Esophagus (tissue), 2 donors: ENCODE measurements at regions not wholly inside any gene's neighbourhood (a gene's known extent, or its start where the extent isn't known, plus 50 kb on each side); places are given as distances from the start of the nearest gene placed in this dataset.

Source experiments
- H3K27ac ChIP-seq, 2 donors: one replicate each; pipeline ENCODE4 v1.5.1; 2013; ENCODE audit warnings: low read depth in 2 of 2, mild to moderate bottlenecking in 2 of 2, inconsistent platforms in 1 of 2, low read length in 1 of 2, moderate library complexity in 1 of 2
- H3K27me3 ChIP-seq, 2 donors: one replicate each; pipeline ENCODE4 v1.6.1; 2013; ENCODE audit warnings: low read length in 2 of 2, control low read depth in 1 of 2, mild to moderate bottlenecking in 1 of 2; ENCODE audit not compliant: insufficient read depth in 2 of 2, control insufficient read depth in 1 of 2
- H3K36me3 ChIP-seq, 2 donors: one replicate each; pipeline ENCODE4 v1.6.1; 2013; ENCODE audit warnings: low read length in 1 of 2; ENCODE audit not compliant: control insufficient read depth in 2 of 2, insufficient read depth in 2 of 2
- H3K4me1 ChIP-seq, 2 donors: one replicate each; pipeline ENCODE4 v1.6.1; 2013; ENCODE audit warnings: low read length in 1 of 2; ENCODE audit not compliant: control insufficient read depth in 2 of 2, insufficient read depth in 2 of 2
- H3K4me3 ChIP-seq, 2 donors: one replicate each; pipeline ENCODE4 v1.5.1; 2013; ENCODE audit warnings: low read length in 2 of 2, mild to moderate bottlenecking in 2 of 2, low read depth in 1 of 2, moderate library complexity in 1 of 2
- H3K9me3 ChIP-seq, 2 donors: one replicate each; pipeline ENCODE4 v1.6.1; 2013; ENCODE audit warnings: mild to moderate bottlenecking in 2 of 2, low read depth in 1 of 2, low read length in 1 of 2, moderate library complexity in 1 of 2; ENCODE audit not compliant: control insufficient read depth in 2 of 2, insufficient read depth in 1 of 2
- WGBS, 2 donors: extraction: QIAGEN DNeasy Blood & Tissue Kit; methylation state at CpG; one replicate each; pipeline ENCODE4 v1.1.7; 2013; 5-methylcytosine and 5-hydroxymethylcytosine counted together
- donor health status: healthy with polysubstance abuse.
- donor health status: Bipolar disorder and iron deficiency.

DNA sequence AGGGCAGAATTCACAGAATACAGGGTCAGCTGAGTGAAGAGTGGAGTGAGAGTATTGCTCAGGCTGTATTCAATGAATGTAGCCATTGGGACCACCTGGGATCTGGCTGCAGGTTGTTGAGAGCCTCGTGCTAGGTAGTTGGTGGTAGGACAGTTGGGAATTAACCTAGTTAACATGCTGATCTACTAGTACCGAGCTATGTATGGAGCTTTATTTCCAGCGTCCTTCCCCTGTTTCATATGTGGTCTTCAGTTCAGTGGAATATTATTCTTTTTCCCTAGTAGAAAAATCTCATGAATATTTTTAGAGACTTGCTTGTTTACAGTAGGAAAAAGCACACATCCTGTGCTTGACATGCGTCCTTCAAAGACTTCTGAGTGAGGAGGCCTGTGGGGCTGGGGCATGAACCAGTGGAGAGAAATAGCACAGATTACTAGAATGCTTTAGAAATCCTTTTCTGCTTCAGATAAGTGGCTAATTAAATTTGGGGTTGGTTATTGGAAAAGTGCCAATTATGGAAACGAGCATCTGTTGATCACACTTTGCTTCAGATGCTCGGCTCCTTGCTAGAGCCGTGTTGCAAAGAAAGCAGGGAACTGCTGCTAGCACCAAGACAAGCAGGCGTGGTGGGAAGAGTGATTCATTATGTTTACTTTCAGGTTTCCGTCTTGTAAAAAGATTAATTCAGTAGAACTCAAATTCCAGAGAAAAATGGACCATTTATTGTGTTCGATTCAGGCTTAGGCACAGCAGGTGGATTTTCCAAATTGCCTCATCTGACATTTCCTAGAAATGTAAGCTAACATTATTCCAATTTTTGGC lies 53.6 kb downstream of the ARF6 start:
- 27 to 36% methylated on average over 10 of the region's 10 CpGs for WGBS, 2 donors

GRCh38 chr14:49947506-49947905 lies 54.6 kb downstream of the ARF6 start:
- Histone ChIP-seq H3K4me3 (no peak overlapping the region), H3K36me3 (no peaks in the 10 kb centered on the region), H3K27me3 (no peaks in the 10 kb centered on the region), H3K9me3 (no peaks in the 10 kb centered on the region), H3K4me1 (peaks cover 4 to 13% of the 10 kb centered on the region in 2 donors), H3K27ac (peak overlapping the region; percentile 1 to 22)
- WGBS, 2 donors: 83 to 96% methylated on average over 3 of the region's 3 CpGs

More for the DNA sequence above, 53.6 kb downstream of the ARF6 start:
- Histone ChIP-seq H3K4me1 (peaks cover 4 to 14% of the 10 kb centered on the region in 2 donors), H3K27me3 (no peaks in the 10 kb centered on the region), H3K27ac (peak overlapping the region; percentile 61 to 89), H3K9me3 (no peaks in the 10 kb centered on the region), H3K36me3 (no peaks in the 10 kb centered on the region), H3K4me3 (no peak overlapping the region)

DNA sequence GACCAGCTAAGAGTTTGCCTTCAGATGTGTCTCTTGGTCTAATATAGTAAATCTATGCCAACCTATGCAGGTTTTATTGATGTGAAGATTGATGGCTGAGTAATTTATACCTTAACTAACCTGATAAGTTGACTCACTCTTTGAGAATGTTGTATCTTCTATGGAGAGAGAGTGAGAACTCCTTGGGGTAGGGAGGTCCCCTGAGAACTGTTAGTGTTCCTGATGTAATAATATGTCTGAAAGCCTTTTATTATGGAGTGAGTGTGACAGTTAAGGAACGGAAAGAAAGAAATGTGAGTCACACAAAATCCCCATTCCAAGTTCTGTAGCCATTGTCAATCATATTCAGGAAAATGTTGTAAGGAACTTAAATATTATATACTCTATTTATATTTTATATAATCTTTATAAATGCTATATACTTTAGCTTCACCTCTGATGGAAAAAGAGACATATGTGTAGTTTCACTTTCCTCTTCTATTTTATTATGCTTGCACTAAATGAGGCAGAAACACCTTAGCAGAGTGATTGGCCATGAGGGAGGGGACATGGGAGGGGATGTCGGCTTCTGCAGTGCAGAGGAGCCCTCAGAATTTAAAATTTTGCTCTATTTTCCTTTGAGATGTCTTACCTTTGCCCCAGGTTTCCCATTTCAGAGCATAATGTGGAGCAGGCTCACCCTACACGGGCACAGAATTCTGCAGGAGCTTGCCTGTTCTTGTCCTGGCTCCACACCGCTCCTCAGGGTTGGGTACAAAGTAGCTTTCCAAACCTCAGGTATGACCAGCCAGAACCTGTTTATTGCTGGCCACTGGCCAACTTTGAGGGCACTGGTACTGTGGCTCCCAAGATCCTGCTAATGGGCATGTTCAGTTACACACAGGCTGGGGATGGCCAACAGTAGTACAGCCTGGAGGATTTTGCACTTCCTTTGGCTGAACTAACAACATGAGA lies 57.7 kb downstream of the ARF6 start:
- peak overlapping the region; percentile 94 to 99 for H3K27ac ChIP-seq
- H3K4me1 ChIP-seq: peaks cover 3 to 14% of the 10 kb centered on the region in 2 donors
- WGBS, 2 donors: 49% methylated on average over 4 of the region's 4 CpGs
- peak overlapping the region in 1 of 2 donors; percentile 24 for H3K4me3 ChIP-seq
- no peaks in the 10 kb centered on the region for H3K9me3 ChIP-seq
- H3K27me3 ChIP-seq: no peaks in the 10 kb centered on the region
- no peaks in the 10 kb centered on the region for H3K36me3 ChIP-seq

- WGBS, 2 donors: 93 to 94% methylated on average over 1 of the region's 1 CpG
- peaks cover 0 to 10% of the 10 kb centered on the region in 2 donors for H3K4me1 ChIP-seq
- no peaks in the 10 kb centered on the region for H3K27me3 ChIP-seq
Measured at GRCh38 chr14:49951229-49951607, 58.3 kb downstream of the ARF6 start.

DNA sequence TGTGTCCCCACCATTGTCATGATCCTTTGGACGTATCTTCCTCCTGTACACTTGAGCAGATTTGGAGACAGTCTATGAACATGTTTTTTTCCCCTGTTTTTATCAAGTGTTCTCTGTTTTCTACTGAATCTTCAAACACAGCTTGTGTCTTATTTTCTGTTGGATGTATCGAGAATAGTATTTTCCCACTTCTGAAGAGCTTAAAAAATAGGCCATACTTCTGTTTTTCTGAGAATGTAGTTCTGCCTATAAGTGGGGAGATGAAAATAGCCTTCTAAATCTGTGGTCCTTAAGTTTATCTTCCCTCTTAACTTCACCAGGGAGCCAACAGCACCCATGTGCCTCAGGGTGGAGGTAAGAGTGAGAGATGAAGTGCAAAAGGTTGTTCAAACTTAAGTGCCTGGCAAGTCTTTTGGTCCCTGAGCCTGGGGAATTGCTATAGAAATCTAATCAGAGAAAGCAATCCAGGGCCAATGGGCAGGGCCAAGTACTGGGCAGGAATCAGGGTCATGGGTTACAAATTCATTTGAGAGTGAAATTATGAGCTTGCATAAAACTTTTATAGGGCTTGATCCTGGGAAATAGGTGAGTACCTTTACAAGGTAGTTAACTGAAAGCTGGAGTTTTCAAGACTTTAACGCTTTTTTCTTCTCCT lies 58.9 kb downstream of the ARF6 start:
- H3K4me3 ChIP-seq: no peak overlapping the region
- peak overlapping the region; percentile 78 to 99 for H3K27ac ChIP-seq
- no peaks in the 10 kb centered on the region for H3K27me3 ChIP-seq
- H3K9me3 ChIP-seq: no peaks in the 10 kb centered on the region
- H3K4me1 ChIP-seq: peaks cover 0 to 9% of the 10 kb centered on the region in 2 donors
- WGBS, 2 donors: 91 to 97% methylated on average over 3 of the region's 3 CpGs
- no peaks in the 10 kb centered on the region for H3K36me3 ChIP-seq

More at GRCh38 chr14:49951229-49951607, 58.3 kb downstream of the ARF6 start:
- Histone ChIP-seq H3K9me3 (no peaks in the 10 kb centered on the region), H3K4me3 (no peak overlapping the region), H3K27ac (peak overlapping the region; percentile 94 to 99), H3K36me3 (no peaks in the 10 kb centered on the region)

- Histone ChIP-seq H3K4me1 (peaks cover 0 to 9% of the 10 kb centered on the region in 2 donors), H3K36me3 (no peaks in the 10 kb centered on the region), H3K27ac (peak overlapping the region; percentile 62 to 71), H3K27me3 (no peaks in the 10 kb centered on the region), H3K9me3 (no peaks in the 10 kb centered on the region), H3K4me3 (no peak overlapping the region)
Measured at GRCh38 chr14:49953196-49953595, 60.3 kb downstream of the ARF6 start.

GRCh38 chr14:49954171-49954631 lies 61.3 kb downstream of the ARF6 start:
- H3K4me3 ChIP-seq: no peak overlapping the region
- H3K4me1 ChIP-seq: peaks cover 0 to 9% of the 10 kb centered on the region in 2 donors
- H3K27ac ChIP-seq: peak overlapping the region; percentile 62 to 71
- H3K36me3 ChIP-seq: no peaks in the 10 kb centered on the region
- no peaks in the 10 kb centered on the region for H3K9me3 ChIP-seq
- 43 to 64% methylated on average over 2 of the region's 2 CpGs for WGBS, 2 donors
- no peaks in the 10 kb centered on the region for H3K27me3 ChIP-seq

GRCh38 chr14:49955024-49955423 lies 62.1 kb downstream of the ARF6 start:
- Histone ChIP-seq H3K27ac (peak overlapping the region; percentile 28 to 82), H3K4me1 (peaks cover 0 to 9% of the 10 kb centered on the region in 2 donors), H3K36me3 (no peaks in the 10 kb centered on the region), H3K27me3 (no peaks in the 10 kb centered on the region), H3K9me3 (no peaks in the 10 kb centered on the region), H3K4me3 (no peak overlapping the region)
